ENCODE measurements at regions not wholly inside any gene's neighbourhood (a gene's known extent, or its start where the extent isn't known, plus 50 kb on each side); places are given as distances from the start of the nearest gene placed in this dataset.

GRCh38 chr3:139201446-139202225 is 142.2 kb upstream of the MRPS22 start:
- H2AFZ ChIP-seq (ENCODE audit: low read length), result no peak overlapping the region
- no peak overlapping the region for H3K4me3 ChIP-seq (ENCODE audit: insufficient read depth, low read length)
- H3K27ac ChIP-seq (ENCODE audit: low read depth, low read length), result no peak overlapping the region
- H3K4me1 ChIP-seq (ENCODE audit: insufficient read depth, low read length), result peaks cover 2% of the 10 kb centered on the region
- H3K9me3 ChIP-seq (ENCODE audit: low read depth, low read length), result no peaks in the 10 kb centered on the region
- no peaks in the 10 kb centered on the region for H3K79me2 ChIP-seq (ENCODE audit: insufficient read depth, low read length)
- peaks cover 3% of the 10 kb centered on the region for H3K27me3 ChIP-seq (ENCODE audit: insufficient read depth, low read length)
- no peak for DNase-seq (ENCODE audit: insufficient read length, low spot score, missing footprints)
- no peak for TF ChIP-seq CTCF (IDR thresholded peaks at IDR 0.05; ENCODE audit: extremely low read depth, low read depth, low read length)
- no peak overlapping the region for H3K4me2 ChIP-seq (ENCODE audit: insufficient read depth, low read length)
- H3K36me3 ChIP-seq (ENCODE audit: insufficient read depth, low read length), result no peaks in the 10 kb centered on the region
- H4K20me1 ChIP-seq (ENCODE audit: insufficient read depth, low read length), result no peaks in the 10 kb centered on the region

GRCh38 chr3:139202226-139202958 is 141.4 kb upstream of the MRPS22 start:
- no peak for DNase-seq (ENCODE audit: insufficient read length, low spot score, missing footprints)
- no peaks in the 10 kb centered on the region for H4K20me1 ChIP-seq (ENCODE audit: insufficient read depth, low read length)
- no peak overlapping the region for H2AFZ ChIP-seq (ENCODE audit: low read length)

DNA sequence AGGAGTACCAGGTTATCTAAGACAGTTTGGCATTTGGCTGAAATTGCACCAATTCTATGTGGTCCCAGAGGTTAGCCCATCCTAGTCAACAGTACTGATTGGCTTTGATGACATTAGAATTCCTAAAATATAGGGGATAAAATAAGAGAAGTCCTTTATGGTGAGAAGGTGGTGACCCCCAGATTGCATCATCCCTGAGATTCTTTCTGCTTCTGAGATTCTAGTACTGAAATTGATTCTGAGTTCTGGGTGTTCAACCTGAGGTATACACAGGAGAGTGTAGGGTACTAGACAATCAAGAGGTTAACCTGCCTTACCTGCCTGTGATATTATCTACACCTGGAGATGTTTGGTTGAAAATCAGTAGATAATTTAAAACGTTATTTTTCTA is 140.9 kb upstream of the MRPS22 start:
- no peaks in the 10 kb centered on the region for H3K79me2 ChIP-seq (ENCODE audit: insufficient read depth, low read length)
- H3K27me3 ChIP-seq (ENCODE audit: insufficient read depth, low read length), result peaks cover 3% of the 10 kb centered on the region
- no peak overlapping the region for H2AFZ ChIP-seq (ENCODE audit: low read length)
- no peak for DNase-seq (ENCODE audit: insufficient read length, low spot score, missing footprints)
- H3K4me2 ChIP-seq (ENCODE audit: insufficient read depth, low read length), result no peak overlapping the region
- H4K20me1 ChIP-seq (ENCODE audit: insufficient read depth, low read length), result no peaks in the 10 kb centered on the region
- H3K4me3 ChIP-seq (ENCODE audit: insufficient read depth, low read length), result no peak overlapping the region
- H3K27ac ChIP-seq (ENCODE audit: low read depth, low read length), result no peak overlapping the region
- H3K36me3 ChIP-seq (ENCODE audit: insufficient read depth, low read length), result no peaks in the 10 kb centered on the region
- TF ChIP-seq CTCF (IDR thresholded peaks at IDR 0.05; ENCODE audit: extremely low read depth, low read depth, low read length), result no peak
- peaks cover 2% of the 10 kb centered on the region for H3K4me1 ChIP-seq (ENCODE audit: insufficient read depth, low read length)
- H3K9me3 ChIP-seq (ENCODE audit: low read depth, low read length), result no peaks in the 10 kb centered on the region

More at GRCh38 chr3:139202226-139202958, 141.4 kb upstream of the MRPS22 start:
- Histone ChIP-seq H3K79me2 (ENCODE audit: insufficient read depth, low read length) (no peaks in the 10 kb centered on the region), H3K4me3 (ENCODE audit: insufficient read depth, low read length) (no peak overlapping the region), H3K27me3 (ENCODE audit: insufficient read depth, low read length) (peaks cover 3% of the 10 kb centered on the region), H3K9me3 (ENCODE audit: low read depth, low read length) (no peaks in the 10 kb centered on the region), H3K27ac (ENCODE audit: low read depth, low read length) (no peak overlapping the region), H3K4me1 (ENCODE audit: insufficient read depth, low read length) (peaks cover 2% of the 10 kb centered on the region), H3K36me3 (ENCODE audit: insufficient read depth, low read length) (no peaks in the 10 kb centered on the region), H3K4me2 (ENCODE audit: insufficient read depth, low read length) (no peak overlapping the region)
- no peak for TF ChIP-seq CTCF (IDR thresholded peaks at IDR 0.05; ENCODE audit: extremely low read depth, low read depth, low read length)

- no peaks in the 10 kb centered on the region for H3K36me3 ChIP-seq (ENCODE audit: insufficient read depth, low read length)
- no peak overlapping the region for H2AFZ ChIP-seq (ENCODE audit: low read length)
- H3K27me3 ChIP-seq (ENCODE audit: insufficient read depth, low read length), result peaks cover 3% of the 10 kb centered on the region
- no peak for TF ChIP-seq CTCF (IDR thresholded peaks at IDR 0.05; ENCODE audit: extremely low read depth, low read depth, low read length)
- H3K27ac ChIP-seq (ENCODE audit: low read depth, low read length), result no peak overlapping the region
- H3K4me2 ChIP-seq (ENCODE audit: insufficient read depth, low read length), result no peak overlapping the region
- H3K4me3 ChIP-seq (ENCODE audit: insufficient read depth, low read length), result no peak overlapping the region
- no peaks in the 10 kb centered on the region for H4K20me1 ChIP-seq (ENCODE audit: insufficient read depth, low read length)
- no peak for DNase-seq (ENCODE audit: insufficient read length, low spot score, missing footprints)
- no peaks in the 10 kb centered on the region for H3K9me3 ChIP-seq (ENCODE audit: low read depth, low read length)
- H3K79me2 ChIP-seq (ENCODE audit: insufficient read depth, low read length), result no peaks in the 10 kb centered on the region
- H3K4me1 ChIP-seq (ENCODE audit: insufficient read depth, low read length), result peaks cover 2% of the 10 kb centered on the region
Observed at GRCh38 chr3:139203752-139204151, 140.1 kb upstream of the MRPS22 start.
